Breast epithelium (tissue), 3 donors: ENCODE measurements at regions not wholly inside any gene's neighbourhood (a gene's known extent, or its start where the extent isn't known, plus 50 kb on each side); places are given as distances from the start of the nearest gene placed in this dataset.

ENCODE experiments used
- POLR2A ChIP-seq: fragments of 450-650 bp; IDR thresholded peaks from one replicate; pipeline ENCODE4 v1.6.1; 2016; ENCODE audit warnings: antibody characterized with exemption, mild to moderate bottlenecking, moderate library complexity
- POLR2AphosphoS5 ChIP-seq, 3 donors: sonication (generic); formaldehyde crosslinking; IDR thresholded peaks; one replicate each; pipeline ENCODE4 v1.6.1; 2017; ENCODE audit warnings: antibody characterized with exemption in 3 of 3
- TF ChIP-seq, protein P1 (sequence below), 3 donors: fragments of 450-650 bp; IDR thresholded peaks; one replicate each; pipeline ENCODE4 v1.5.1; 2016 to 2017; ENCODE audit warnings: antibody characterized with exemption in 3 of 3, mild to moderate bottlenecking in 3 of 3, moderate library complexity in 3 of 3

- TF ChIP-seq, protein P1, sequence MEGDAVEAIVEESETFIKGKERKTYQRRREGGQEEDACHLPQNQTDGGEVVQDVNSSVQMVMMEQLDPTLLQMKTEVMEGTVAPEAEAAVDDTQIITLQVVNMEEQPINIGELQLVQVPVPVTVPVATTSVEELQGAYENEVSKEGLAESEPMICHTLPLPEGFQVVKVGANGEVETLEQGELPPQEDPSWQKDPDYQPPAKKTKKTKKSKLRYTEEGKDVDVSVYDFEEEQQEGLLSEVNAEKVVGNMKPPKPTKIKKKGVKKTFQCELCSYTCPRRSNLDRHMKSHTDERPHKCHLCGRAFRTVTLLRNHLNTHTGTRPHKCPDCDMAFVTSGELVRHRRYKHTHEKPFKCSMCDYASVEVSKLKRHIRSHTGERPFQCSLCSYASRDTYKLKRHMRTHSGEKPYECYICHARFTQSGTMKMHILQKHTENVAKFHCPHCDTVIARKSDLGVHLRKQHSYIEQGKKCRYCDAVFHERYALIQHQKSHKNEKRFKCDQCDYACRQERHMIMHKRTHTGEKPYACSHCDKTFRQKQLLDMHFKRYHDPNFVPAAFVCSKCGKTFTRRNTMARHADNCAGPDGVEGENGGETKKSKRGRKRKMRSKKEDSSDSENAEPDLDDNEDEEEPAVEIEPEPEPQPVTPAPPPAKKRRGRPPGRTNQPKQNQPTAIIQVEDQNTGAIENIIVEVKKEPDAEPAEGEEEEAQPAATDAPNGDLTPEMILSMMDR (IDR thresholded peaks at IDR 0.05), result no peak
- TF ChIP-seq POLR2AphosphoS5 (IDR thresholded peaks at IDR 0.05) (no peak), POLR2A (no peak)
Observed at GRCh38 chr10:29102233-29102632, 186.6 kb upstream of the LYZL1 start.
